GM04504 (cell line): ENCODE measurements at regions not wholly inside any gene's neighbourhood (a gene's known extent, or its start where the extent isn't known, plus 50 kb on each side); places are given as distances from the start of the nearest gene placed in this dataset.
"Not testable (repeated sequence)": the region's sequence is repeated elsewhere in the genome, so short reads cannot be mapped to it uniquely, and the experiment has no call there.

ENCODE experiments used
- DNase-seq: peaks from one replicate; pipeline ENCODE4 v3.0.0-alpha.2; 2012; ENCODE audit warnings: low read depth

GRCh38 chr1:244758708-244759107 lies 76.8 kb upstream of the COX20 start:
- DNase-seq = no peak

GRCh38 chr1:244759158-244759557 lies 76.3 kb upstream of the COX20 start:
- DNase-seq = no peak

GRCh38 chr1:244760471-244760870 lies 75.0 kb upstream of the COX20 start:
- DNase-seq = no peak

- no peak for DNase-seq
These were observed 74.2 kb upstream of the COX20 start for GRCh38 chr1:244761279-244761678.

GRCh38 chr1:244762629-244763028 lies 72.8 kb upstream of the COX20 start:
- no peak for DNase-seq

- DNase-seq = no peak
These were observed 67.3 kb upstream of the COX20 start for GRCh38 chr1:244768186-244768585.

GRCh38 chr1:244768804-244769203 lies 66.7 kb upstream of the COX20 start:
- no peak for DNase-seq

GRCh38 chr1:244770556-244770955 lies 64.9 kb upstream of the COX20 start:
- DNase-seq = not testable (repeated sequence)

- DNase-seq = no peak
These were observed 61.9 kb upstream of the COX20 start for GRCh38 chr1:244773513-244773912.

GRCh38 chr1:244776783-244777182 lies 58.7 kb upstream of the COX20 start:
- not testable (repeated sequence) for DNase-seq

GRCh38 chr1:244778344-244778743 lies 57.1 kb upstream of the COX20 start:
- DNase-seq = peak; percentile 38

GRCh38 chr1:244779410-244779809 lies 56.0 kb upstream of the COX20 start:
- DNase-seq = no peak

- DNase-seq = no peak
These were observed 55.1 kb upstream of the COX20 start for GRCh38 chr1:244780311-244780710.

- DNase-seq = no peak
These were observed 53.4 kb upstream of the COX20 start for GRCh38 chr1:244782056-244782455.

GRCh38 chr1:244783138-244783537 lies 52.3 kb upstream of the COX20 start:
- no peak for DNase-seq
